MM.1S (cell line): ENCODE measurements at regions not wholly inside any gene's neighbourhood (a gene's known extent, or its start where the extent isn't known, plus 50 kb on each side); places are given as distances from the start of the nearest gene placed in this dataset.

Experiments used
- EZH2 ChIP-seq: fragments of 300-600 bp; sonication (generic); optimal IDR thresholded peaks from 2 replicates; pipeline ENCODE3; 2017; ENCODE audit warnings: low read depth, mild to moderate bottlenecking, antibody characterized with exemption, low read length, mixed read lengths
- EZH2phosphoT487 ChIP-seq: fragments of 300-600 bp; sonication (generic); IDR thresholded peaks from 2 replicates; pipeline ENCODE4 v1.6.1; 2018; ENCODE audit warnings: antibody characterized with exemption, low read length
- TF ChIP-seq, protein P1 (sequence below): fragments of 300-600 bp; sonication (generic); IDR thresholded peaks from 2 replicates; pipeline ENCODE4 v1.5.1; 2016; ENCODE audit warnings: antibody characterized with exemption, low read length, mixed read lengths

DNA sequence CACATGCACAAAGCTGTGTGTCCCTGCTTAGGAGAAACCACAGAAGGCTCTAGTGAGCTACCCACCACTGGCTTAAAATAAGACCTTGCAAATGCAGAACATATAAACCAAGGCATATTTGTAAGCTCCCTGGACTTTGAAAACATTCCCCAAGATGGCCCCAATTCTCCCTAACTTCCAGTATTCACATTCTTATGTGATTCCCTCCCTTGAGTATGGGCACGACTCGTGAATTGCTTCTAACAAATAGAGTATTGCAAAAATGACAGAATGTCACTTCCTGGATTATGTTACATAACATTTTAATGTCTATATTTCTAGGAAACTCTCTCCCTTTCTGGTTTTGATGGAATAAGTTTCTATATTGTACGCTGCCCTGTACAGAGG, 131.8 kb upstream of the MCTP2 start:
- TF ChIP-seq, protein P1, sequence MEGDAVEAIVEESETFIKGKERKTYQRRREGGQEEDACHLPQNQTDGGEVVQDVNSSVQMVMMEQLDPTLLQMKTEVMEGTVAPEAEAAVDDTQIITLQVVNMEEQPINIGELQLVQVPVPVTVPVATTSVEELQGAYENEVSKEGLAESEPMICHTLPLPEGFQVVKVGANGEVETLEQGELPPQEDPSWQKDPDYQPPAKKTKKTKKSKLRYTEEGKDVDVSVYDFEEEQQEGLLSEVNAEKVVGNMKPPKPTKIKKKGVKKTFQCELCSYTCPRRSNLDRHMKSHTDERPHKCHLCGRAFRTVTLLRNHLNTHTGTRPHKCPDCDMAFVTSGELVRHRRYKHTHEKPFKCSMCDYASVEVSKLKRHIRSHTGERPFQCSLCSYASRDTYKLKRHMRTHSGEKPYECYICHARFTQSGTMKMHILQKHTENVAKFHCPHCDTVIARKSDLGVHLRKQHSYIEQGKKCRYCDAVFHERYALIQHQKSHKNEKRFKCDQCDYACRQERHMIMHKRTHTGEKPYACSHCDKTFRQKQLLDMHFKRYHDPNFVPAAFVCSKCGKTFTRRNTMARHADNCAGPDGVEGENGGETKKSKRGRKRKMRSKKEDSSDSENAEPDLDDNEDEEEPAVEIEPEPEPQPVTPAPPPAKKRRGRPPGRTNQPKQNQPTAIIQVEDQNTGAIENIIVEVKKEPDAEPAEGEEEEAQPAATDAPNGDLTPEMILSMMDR, result no peak
- TF ChIP-seq EZH2 (no peak), EZH2phosphoT487 (no peak)
